DOHH2 (cell line): ENCODE measurements at regions not wholly inside any gene's neighbourhood (a gene's known extent, or its start where the extent isn't known, plus 50 kb on each side); places are given as distances from the start of the nearest gene placed in this dataset.

Experiments used
- H3F3A ChIP-seq: fragments of 200-600 bp; sonication (generic), shearing (Covaris generic); 2 replicates; pipeline ENCODE4 v1.6.0; 2016; ENCODE audit warnings: antibody characterized with exemption, mild to moderate bottlenecking; ENCODE audit not compliant: control insufficient read depth, insufficient read depth
- H3K27ac ChIP-seq: fragments of 200-600 bp; sonication (generic); 2 replicates; pipeline ENCODE4 v1.5.1; 2014; ENCODE audit warnings: low read depth, mild to moderate bottlenecking, low read length, moderate library complexity
- H3K27me3 ChIP-seq: fragments of 200-600 bp; sonication (generic); 2 replicates; pipeline ENCODE4 v1.6.1; 2014; ENCODE audit warnings: mild to moderate bottlenecking, low read length, mixed read lengths; ENCODE audit not compliant: control insufficient read depth
- H3K36me3 ChIP-seq: fragments of 200-600 bp; sonication (generic); 2 replicates; pipeline ENCODE4 v1.6.1; 2014; ENCODE audit warnings: mild to moderate bottlenecking, low read length, moderate library complexity, mixed read lengths; ENCODE audit not compliant: control insufficient read depth
- H3K4me1 ChIP-seq: fragments of 200-600 bp; sonication (generic); 2 replicates; pipeline ENCODE4 v1.6.1; 2014; ENCODE audit warnings: mild to moderate bottlenecking, low read length, mixed read lengths; ENCODE audit not compliant: control insufficient read depth
- H3K4me2 ChIP-seq: fragments of 200-600 bp; sonication (generic); 2 replicates; pipeline ENCODE4 v1.6.0; 2014; ENCODE audit warnings: mild to moderate bottlenecking, low read length, moderate library complexity
- H3K4me3 ChIP-seq: fragments of 200-600 bp; sonication (generic); 2 replicates; pipeline ENCODE4 v1.5.1; 2014; ENCODE audit warnings: mild to moderate bottlenecking, low read length, mixed read lengths
- H3K79me2 ChIP-seq: fragments of 200-600 bp; sonication (generic); 2 replicates; pipeline ENCODE4 v1.6.1; 2014; ENCODE audit warnings: mild to moderate bottlenecking, low read length, mixed read lengths; ENCODE audit not compliant: control insufficient read depth
- H3K9me2 ChIP-seq: fragments of 200-600 bp; sonication (generic); replicated peaks from 2 replicates; pipeline ENCODE4 v1.6.1; 2014; ENCODE audit warnings: mild to moderate bottlenecking, low read length, mixed read lengths; ENCODE audit not compliant: control insufficient read depth
- H3K9me3 ChIP-seq: fragments of 200-600 bp; sonication (generic); 2 replicates; pipeline ENCODE4 v1.6.1; 2014; ENCODE audit warnings: antibody characterized with exemption, low read length, mixed read lengths; ENCODE audit not compliant: control insufficient read depth, insufficient read depth
- H4K20me1 ChIP-seq: fragments of 200-600 bp; sonication (generic); 2 replicates; pipeline ENCODE4 v1.6.0; 2014; ENCODE audit warnings: low read depth, mild to moderate bottlenecking, antibody characterized with exemption, low read length, moderate library complexity; ENCODE audit not compliant: control insufficient read depth, insufficient read depth
- CTCF ChIP-seq: fragments of 200-600 bp; sonication (generic); IDR thresholded peaks from one replicate; pipeline ENCODE4 v1.5.1; 2014; ENCODE audit warnings: antibody characterized with exemption, mild to moderate bottlenecking, low read depth, low read length; ENCODE audit not compliant: poor library complexity, severe bottlenecking
- EZH2phosphoT487 ChIP-seq: fragments of 200-600 bp; sonication (generic); IDR thresholded peaks from 2 replicates; pipeline ENCODE4 v1.6.1; 2017; ENCODE audit warnings: borderline replicate concordance, mild to moderate bottlenecking, antibody characterized with exemption, low read length, moderate library complexity, mixed read lengths

DNA sequence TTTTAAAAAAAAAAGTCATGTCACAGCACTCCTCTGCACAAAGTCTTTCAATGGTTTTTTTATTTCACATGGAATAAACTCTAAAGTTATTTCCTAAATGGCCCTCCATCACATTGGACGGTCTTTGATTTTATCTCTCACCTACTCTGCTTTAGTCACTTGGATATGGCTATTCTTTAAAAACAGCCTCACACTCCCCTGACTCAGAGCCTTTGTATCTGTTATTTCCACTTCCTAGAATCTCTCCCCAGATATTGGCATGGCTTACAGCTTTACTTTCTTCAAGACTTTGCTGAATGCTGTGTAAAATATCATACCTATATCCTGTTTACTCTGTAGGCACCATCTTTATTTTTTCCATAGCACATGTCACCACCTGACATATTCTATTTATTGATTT, 194.7 kb upstream of the MCHR2 start:
- TF ChIP-seq CTCF (no peak), EZH2phosphoT487 (no peak)
- Histone ChIP-seq H3K4me2 (no peak overlapping the region), H3K79me2 (no peaks in the 10 kb centered on the region), H3K9me3 (no peaks in the 10 kb centered on the region), H3K4me1 (no peaks in the 10 kb centered on the region), H3K9me2 (no peaks in the 10 kb centered on the region), H3F3A (no peaks in the 10 kb centered on the region), H3K27me3 (peaks cover 7% of the 10 kb centered on the region; the same call in 1 of the 2 replicates), H3K4me3 (no peak overlapping the region), H3K27ac (no peak overlapping the region), H4K20me1 (no peaks in the 10 kb centered on the region), H3K36me3 (no peaks in the 10 kb centered on the region)

- Histone ChIP-seq H3K4me2 (no peak overlapping the region), H3K4me1 (no peaks in the 10 kb centered on the region), H3F3A (no peaks in the 10 kb centered on the region), H4K20me1 (no peaks in the 10 kb centered on the region), H3K36me3 (no peaks in the 10 kb centered on the region), H3K27ac (no peak overlapping the region), H3K4me3 (no peak overlapping the region), H3K9me2 (no peaks in the 10 kb centered on the region), H3K79me2 (no peaks in the 10 kb centered on the region), H3K27me3 (peaks cover 7% of the 10 kb centered on the region; the same call in 1 of the 2 replicates), H3K9me3 (no peaks in the 10 kb centered on the region)
- TF ChIP-seq CTCF: no peak
- no peak for TF ChIP-seq EZH2phosphoT487
Measured at GRCh38 chr6:100186552-100186951, 192.5 kb upstream of the MCHR2 start.

GRCh38 chr6:100185615-100186014, 191.6 kb upstream of the MCHR2 start:
- no peaks in the 10 kb centered on the region for H3K79me2 ChIP-seq
- no peak overlapping the region for H3K4me3 ChIP-seq
- H3K36me3 ChIP-seq: no peaks in the 10 kb centered on the region
- no peaks in the 10 kb centered on the region for H3K9me3 ChIP-seq
- H3K4me2 ChIP-seq: no peak overlapping the region
- H3K4me1 ChIP-seq: no peaks in the 10 kb centered on the region
- no peaks in the 10 kb centered on the region for H4K20me1 ChIP-seq
- no peaks in the 10 kb centered on the region for H3F3A ChIP-seq
- no peaks in the 10 kb centered on the region for H3K9me2 ChIP-seq
- H3K27me3 ChIP-seq: peaks cover 7% of the 10 kb centered on the region; the same call in 1 of the 2 replicates
- no peak overlapping the region for H3K27ac ChIP-seq
- TF ChIP-seq EZH2phosphoT487: no peak
- no peak for TF ChIP-seq CTCF

- no peaks in the 10 kb centered on the region for H3K36me3 ChIP-seq
- no peaks in the 10 kb centered on the region for H3K4me1 ChIP-seq
- no peaks in the 10 kb centered on the region for H4K20me1 ChIP-seq
- no peaks in the 10 kb centered on the region for H3K79me2 ChIP-seq
- no peak overlapping the region for H3K4me2 ChIP-seq
- H3K9me3 ChIP-seq: no peaks in the 10 kb centered on the region
- H3K9me2 ChIP-seq: no peaks in the 10 kb centered on the region
- H3K27ac ChIP-seq: no peak overlapping the region
- no peak for TF ChIP-seq EZH2phosphoT487
- TF ChIP-seq CTCF: no peak
- peaks cover 7% of the 10 kb centered on the region; the same call in 1 of the 2 replicates for H3K27me3 ChIP-seq
- no peaks in the 10 kb centered on the region for H3F3A ChIP-seq
- no peak overlapping the region for H3K4me3 ChIP-seq
Measured at GRCh38 chr6:100184473-100184872, 190.4 kb upstream of the MCHR2 start.
